ENCODE measurements at regions not wholly inside any gene's neighbourhood (a gene's known extent, or its start where the extent isn't known, plus 50 kb on each side); places are given as distances from the start of the nearest gene placed in this dataset.

- no peak for TF ChIP-seq U2AF1 (optimal IDR thresholded peaks at IDR 0.05; ENCODE audit: low read depth, low read length)
- TF ChIP-seq NONO (IDR thresholded peaks at IDR 0.05) = no peak
- TF ChIP-seq NONO (CRISPR knock-in tag; conservative IDR thresholded peaks at IDR 0.05) = no peak
- TF ChIP-seq, protein P1, sequence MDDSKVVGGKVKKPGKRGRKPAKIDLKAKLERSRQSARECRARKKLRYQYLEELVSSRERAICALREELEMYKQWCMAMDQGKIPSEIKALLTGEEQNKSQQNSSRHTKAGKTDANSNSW (CRISPR knock-in tag; IDR thresholded peaks at IDR 0.05; ENCODE audit: borderline replicate concordance) = no peak
- TF ChIP-seq HOXD1 (CRISPR knock-in tag; IDR thresholded peaks at IDR 0.05) = no peak
- TF ChIP-seq ZNF782 (CRISPR knock-in tag; IDR thresholded peaks at IDR 0.05; ENCODE audit: borderline replicate concordance) = no peak
- no peak for TF ChIP-seq EZH2 (conservative IDR thresholded peaks at IDR 0.05; ENCODE audit: low read depth, low read length)
- TF ChIP-seq MYNN (CRISPR knock-in tag; IDR thresholded peaks at IDR 0.05; ENCODE audit: low read depth) = no peak
- no peak for TF ChIP-seq CBX1 (IDR thresholded peaks at IDR 0.05; ENCODE audit: low read depth)
- no peak for TF ChIP-seq FOSL1 (CRISPR knock-in tag; IDR thresholded peaks at IDR 0.05; ENCODE audit: borderline replicate concordance)
- TF ChIP-seq YY1 (IDR thresholded peaks at IDR 0.05; ENCODE audit: insufficient read depth, insufficient replicate concordance, low read depth, low read length) = no peak
- no peak for TF ChIP-seq POLR2A (IDR thresholded peaks at IDR 0.05; ENCODE audit: insufficient read depth in 1 of 2, low read depth in 2 of 2, low read length in 2 of 2)
- no peak for TF ChIP-seq HOXA9 (CRISPR knock-in tag; IDR thresholded peaks at IDR 0.05; ENCODE audit: borderline replicate concordance)
These were observed 161.7 kb upstream of the USP24 start for GRCh38 chr1:55376897-55377296.
